OCI-LY1 (cell line): ENCODE measurements at regions not wholly inside any gene's neighbourhood (a gene's known extent, or its start where the extent isn't known, plus 50 kb on each side); places are given as distances from the start of the nearest gene placed in this dataset.

Source experiments
- CTCF ChIP-seq: fragments of 200-600 bp; sonication (generic), shearing (Covaris generic); IDR thresholded peaks from 2 replicates; pipeline ENCODE4 v1.5.1; 2017; ENCODE audit warnings: mild to moderate bottlenecking, antibody characterized with exemption, low read length, moderate library complexity, mixed read lengths
- EZH2 ChIP-seq: fragments of 200-600 bp; sonication (generic), shearing (Covaris generic); IDR thresholded peaks from 2 replicates; pipeline ENCODE4 v1.8.0; 2017; ENCODE audit warnings: borderline replicate concordance, mixed run types, mild to moderate bottlenecking, antibody characterized with exemption, low read length, moderate library complexity, mixed read lengths

GRCh38 chr2:20108655-20109396, 57.4 kb upstream of the LAPTM4A start:
- TF ChIP-seq CTCF, result no peak
- no peak for TF ChIP-seq EZH2
